Activated CD8-positive, alpha-beta T cell treated with anti-CD3 and anti-CD28 coated beads for 36 hours (primary cell): ENCODE measurements at regions not wholly inside any gene's neighbourhood (a gene's known extent, or its start where the extent isn't known, plus 50 kb on each side); places are given as distances from the start of the nearest gene placed in this dataset.

ENCODE experiments used
- ATAC-seq: fragments of 200-7000 bp; cut with Tn5 transposase; one replicate; pipeline ENCODE4 v1.10.0; 2021; ENCODE audit warnings: mild to moderate bottlenecking, moderate library complexity
- CTCF ChIA-PET: fragments of 350-600 bp; sonication (Branson Sonifier 250); formaldehyde crosslinking; loops from one replicate; lab custom pipeline; 2021; ENCODE audit warnings: antibody characterized with exemption; lab: Charles Lee
- POLR2A ChIA-PET: fragments of 350-600 bp; sonication (Branson Sonifier 250); formaldehyde crosslinking; loops from one replicate; lab custom pipeline; 2021; ENCODE audit warnings: antibody characterized with exemption; lab: Charles Lee
- DNase-seq: peaks from one replicate; pipeline ENCODE4 v3.0.0-alpha.2; 2020
- H3K27ac Mint-ChIP-seq: one replicate; pipeline ENCODE4 v1.8.0; 2021; ENCODE audit warnings: mild to moderate bottlenecking, mixed read lengths
- H3K27me3 Mint-ChIP-seq: one replicate; pipeline ENCODE4 v1.8.0; 2021; ENCODE audit warnings: mixed read lengths
- H3K36me3 Mint-ChIP-seq: one replicate; pipeline ENCODE4 v1.8.0; 2021; ENCODE audit warnings: low read depth, mixed read lengths
- H3K4me1 Mint-ChIP-seq: one replicate; pipeline ENCODE4 v1.8.0; 2021; ENCODE audit warnings: low read depth, mixed read lengths
- H3K4me3 Mint-ChIP-seq: one replicate; pipeline ENCODE4 v1.8.0; 2021; ENCODE audit warnings: mild to moderate bottlenecking, moderate library complexity, mixed read lengths
- H3K9me3 Mint-ChIP-seq: one replicate; pipeline ENCODE4 v1.8.0; 2021; ENCODE audit warnings: mixed read lengths
- CTCF ChIP-seq: fragments of 200-600 bp; IDR thresholded peaks from one replicate; pipeline ENCODE4 v1.8.0; 2022; ENCODE audit warnings: antibody characterized with exemption, mild to moderate bottlenecking
- intact Hi-C: fragments of 100-400 bp; cut with micrococcal nuclease; formaldehyde crosslinking; loops from one replicate; pipeline ENCODE4 v1.10.0; 2022

- Mint-ChIP-seq H3K4me3 (no peak overlapping the region), H3K27ac (no peak overlapping the region), H3K27me3 (no peaks in the 10 kb centered on the region), H3K9me3 (peaks cover 5% of the 10 kb centered on the region), H3K4me1 (no peaks in the 10 kb centered on the region), H3K36me3 (no peaks in the 10 kb centered on the region)
- ChIA-PET CTCF (no interaction called here), POLR2A (no interaction called here)
- no peak for TF ChIP-seq CTCF
- intact Hi-C loops, result no loop called here
- ATAC-seq (no peak), DNase-seq (no peak)
Observed at GRCh38 chrX:147468600-147468999, 443.1 kb upstream of the FMR1 start.

DNA sequence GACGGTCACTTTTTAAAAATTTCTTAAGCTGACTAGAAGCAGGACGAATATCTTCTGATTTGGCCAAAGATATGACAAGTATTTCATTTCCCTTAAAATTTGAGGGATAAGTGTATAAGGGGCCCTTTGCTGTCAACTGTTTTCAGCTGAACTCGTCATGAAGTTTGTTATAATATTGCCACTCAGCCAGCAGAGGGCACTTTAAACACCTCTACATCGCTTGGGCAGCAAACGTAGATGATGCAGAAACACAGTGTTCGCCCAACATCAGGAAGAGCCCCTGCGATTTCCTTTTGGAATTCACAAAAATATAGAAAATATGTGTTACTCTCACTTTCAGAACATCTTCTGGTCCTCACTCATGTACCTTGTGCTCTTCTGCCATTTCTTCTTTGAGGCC is 435.7 kb upstream of the FMR1 start:
- no peak for ATAC-seq
- H3K36me3 Mint-ChIP-seq, result no peaks in the 10 kb centered on the region
- CTCF ChIA-PET, result interaction anchor here (0.8 to 1.4 kb wide), 6 partner anchors 20 to 363 kb away, joined by 3 read pairs; no protein-coding TSS in a partner anchor
- H3K9me3 Mint-ChIP-seq, result no peaks in the 10 kb centered on the region
- no peak for TF ChIP-seq CTCF
- H3K27ac Mint-ChIP-seq, result no peak overlapping the region
- no peaks in the 10 kb centered on the region for H3K27me3 Mint-ChIP-seq
- no peak overlapping the region for H3K4me3 Mint-ChIP-seq
- no peaks in the 10 kb centered on the region for H3K4me1 Mint-ChIP-seq
- intact Hi-C loops, result loop anchor here (10.0 kb wide), 2 partner anchors 329 to 359 kb away; no protein-coding TSS in a partner anchor
- POLR2A ChIA-PET, result no interaction called here
- DNase-seq, result peak; percentile 8

- Mint-ChIP-seq H3K4me1 (no peaks in the 10 kb centered on the region), H3K9me3 (no peaks in the 10 kb centered on the region), H3K4me3 (no peak overlapping the region), H3K27ac (no peak overlapping the region), H3K27me3 (no peaks in the 10 kb centered on the region), H3K36me3 (no peaks in the 10 kb centered on the region)
- DNase-seq (no peak), ATAC-seq (no peak)
- TF ChIP-seq CTCF, result no peak
- intact Hi-C loops, result loop anchor here (10.0 kb wide), 2 partner anchors 326 to 356 kb away; no protein-coding TSS in a partner anchor
- CTCF ChIA-PET, result no interaction called here
- POLR2A ChIA-PET, result no interaction called here
Observed at GRCh38 chrX:147478899-147479298, 432.8 kb upstream of the FMR1 start.

GRCh38 chrX:147485207-147485606 is 426.5 kb upstream of the FMR1 start:
- no peaks in the 10 kb centered on the region for H3K36me3 Mint-ChIP-seq
- POLR2A ChIA-PET, result no interaction called here
- no peaks in the 10 kb centered on the region for H3K27me3 Mint-ChIP-seq
- no peak for TF ChIP-seq CTCF
- CTCF ChIA-PET, result no interaction called here
- intact Hi-C loops, result no loop called here
- H3K4me3 Mint-ChIP-seq, result no peak overlapping the region
- H3K27ac Mint-ChIP-seq, result no peak overlapping the region
- no peaks in the 10 kb centered on the region for H3K4me1 Mint-ChIP-seq
- DNase-seq (no peak), ATAC-seq (no peak)
- no peaks in the 10 kb centered on the region for H3K9me3 Mint-ChIP-seq

GRCh38 chrX:147494365-147494764 is 417.4 kb upstream of the FMR1 start:
- DNase-seq, result no peak
- ChIA-PET CTCF (no interaction called here), POLR2A (no interaction called here)
- no peak overlapping the region for H3K4me3 Mint-ChIP-seq
- no peaks in the 10 kb centered on the region for H3K9me3 Mint-ChIP-seq
- intact Hi-C loops, result no loop called here
- no peaks in the 10 kb centered on the region for H3K36me3 Mint-ChIP-seq
- H3K27ac Mint-ChIP-seq, result no peak overlapping the region
- ATAC-seq, result no peak
- H3K27me3 Mint-ChIP-seq, result no peaks in the 10 kb centered on the region
- no peak for TF ChIP-seq CTCF
- no peaks in the 10 kb centered on the region for H3K4me1 Mint-ChIP-seq
